ENCODE measurements at regions not wholly inside any gene's neighbourhood (a gene's known extent, or its start where the extent isn't known, plus 50 kb on each side); places are given as distances from the start of the nearest gene placed in this dataset.

GRCh38 chr18:22113144-22113844 lies 56.1 kb upstream of the GATA6 start:
- TF ChIP-seq CTCF (IDR thresholded peaks at IDR 0.05) (no peak), POLR2A (IDR thresholded peaks at IDR 0.05) (no peak)

Data from stomach (tissue), 4 donors.